GM12891 (cell line): ENCODE measurements at regions not wholly inside any gene's neighbourhood (a gene's known extent, or its start where the extent isn't known, plus 50 kb on each side); places are given as distances from the start of the nearest gene placed in this dataset.
"Not testable (repeated sequence)": the region's sequence is repeated elsewhere in the genome, so short reads cannot be mapped to it uniquely, and the experiment has no call there.

Experiments used
- PAX5 ChIP-seq: IDR thresholded peaks from 2 replicates; pipeline ENCODE4 v1.6.1; 2011; ENCODE audit warnings: low read length, moderate library complexity, mild to moderate bottlenecking; ENCODE audit not compliant: insufficient read depth, severe bottlenecking
- POLR2A ChIP-seq: IDR thresholded peaks from 2 replicates; pipeline ENCODE4 v1.6.1; 2011; ENCODE audit warnings: low read depth, low read length, control low read depth

DNA sequence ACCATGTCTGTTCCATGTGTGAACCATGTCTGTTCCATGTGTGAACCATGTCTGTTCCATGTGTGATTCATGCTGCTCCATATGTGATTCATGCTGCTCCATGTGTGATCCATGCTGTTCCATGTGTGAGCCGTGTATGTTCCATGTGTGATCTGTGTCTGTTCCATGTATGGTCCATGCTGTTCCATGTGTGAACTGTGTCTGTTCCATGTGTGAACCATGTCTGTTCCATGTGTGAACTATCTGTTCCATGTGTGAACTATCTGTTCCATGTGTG lies 74.7 kb upstream of the METTL9 start:
- TF ChIP-seq POLR2A, PAX5: not testable (repeated sequence)
